ENCODE measurements at regions not wholly inside any gene's neighbourhood (a gene's known extent, or its start where the extent isn't known, plus 50 kb on each side); places are given as distances from the start of the nearest gene placed in this dataset.

GRCh38 chr9:103625161-103625804, 468.8 kb upstream of the SMC2 start:
- DNase-seq (ENCODE audit: low spot score), result no peak

GRCh38 chr9:103627731-103628130, 466.4 kb upstream of the SMC2 start:
- no peak for DNase-seq (ENCODE audit: low spot score)

GRCh38 chr9:103649086-103649485, 445.0 kb upstream of the SMC2 start:
- no peak for DNase-seq (ENCODE audit: low spot score)

GRCh38 chr9:103658156-103658555, 436.0 kb upstream of the SMC2 start:
- DNase-seq (ENCODE audit: low spot score), result no peak

GRCh38 chr9:103660830-103661229, 433.3 kb upstream of the SMC2 start:
- DNase-seq (ENCODE audit: low spot score), result no peak

GRCh38 chr9:103661663-103662062, 432.4 kb upstream of the SMC2 start:
- DNase-seq (ENCODE audit: low spot score), result no peak

- DNase-seq (ENCODE audit: low spot score), result no peak
Observed at GRCh38 chr9:103669296-103669695, 424.8 kb upstream of the SMC2 start.

- DNase-seq (ENCODE audit: low spot score), result no peak
Observed at GRCh38 chr9:103674271-103674670, 419.8 kb upstream of the SMC2 start.

GRCh38 chr9:103680581-103680980, 413.5 kb upstream of the SMC2 start:
- no peak for DNase-seq (ENCODE audit: low spot score)

GRCh38 chr9:103681435-103681834, 412.7 kb upstream of the SMC2 start:
- DNase-seq (ENCODE audit: low spot score), result no peak

- DNase-seq (ENCODE audit: low spot score), result no peak
Observed at GRCh38 chr9:103700195-103700962, 393.7 kb upstream of the SMC2 start.

GRCh38 chr9:103702572-103702971, 391.5 kb upstream of the SMC2 start:
- no peak for DNase-seq (ENCODE audit: low spot score)

GRCh38 chr9:103707181-103707580, 386.9 kb upstream of the SMC2 start:
- DNase-seq (ENCODE audit: low spot score), result no peak

GRCh38 chr9:103709366-103709765, 384.7 kb upstream of the SMC2 start:
- no peak for DNase-seq (ENCODE audit: low spot score)

GRCh38 chr9:103713631-103714030, 380.5 kb upstream of the SMC2 start:
- no peak for DNase-seq (ENCODE audit: low spot score)

- DNase-seq (ENCODE audit: low spot score), result no peak
Observed at GRCh38 chr9:103714992-103715391, 379.1 kb upstream of the SMC2 start.

- DNase-seq (ENCODE audit: low spot score), result no peak
Observed at GRCh38 chr9:103721056-103721455, 373.1 kb upstream of the SMC2 start.

GRCh38 chr9:103730866-103731265, 363.2 kb upstream of the SMC2 start:
- DNase-seq (ENCODE audit: low spot score), result no peak

- DNase-seq (ENCODE audit: low spot score), result no peak
Observed at GRCh38 chr9:103731541-103731940, 362.6 kb upstream of the SMC2 start.

- no peak for DNase-seq (ENCODE audit: low spot score)
Observed at GRCh38 chr9:103734471-103734870, 359.6 kb upstream of the SMC2 start.

GRCh38 chr9:103755441-103755840, 338.7 kb upstream of the SMC2 start:
- no peak for DNase-seq (ENCODE audit: low spot score)

- no peak for DNase-seq (ENCODE audit: low spot score)
Observed at GRCh38 chr9:103755986-103756385, 338.1 kb upstream of the SMC2 start.

GRCh38 chr9:103757062-103757461, 337.0 kb upstream of the SMC2 start:
- DNase-seq (ENCODE audit: low spot score), result no peak

- DNase-seq (ENCODE audit: low spot score), result no peak
Observed at GRCh38 chr9:103761466-103761865, 332.6 kb upstream of the SMC2 start.
